ENCODE measurements at regions not wholly inside any gene's neighbourhood (a gene's known extent, or its start where the extent isn't known, plus 50 kb on each side); places are given as distances from the start of the nearest gene placed in this dataset.
A peak's percentile ranks its signal among the peaks of the same experiment; 100 is the strongest.

DNA sequence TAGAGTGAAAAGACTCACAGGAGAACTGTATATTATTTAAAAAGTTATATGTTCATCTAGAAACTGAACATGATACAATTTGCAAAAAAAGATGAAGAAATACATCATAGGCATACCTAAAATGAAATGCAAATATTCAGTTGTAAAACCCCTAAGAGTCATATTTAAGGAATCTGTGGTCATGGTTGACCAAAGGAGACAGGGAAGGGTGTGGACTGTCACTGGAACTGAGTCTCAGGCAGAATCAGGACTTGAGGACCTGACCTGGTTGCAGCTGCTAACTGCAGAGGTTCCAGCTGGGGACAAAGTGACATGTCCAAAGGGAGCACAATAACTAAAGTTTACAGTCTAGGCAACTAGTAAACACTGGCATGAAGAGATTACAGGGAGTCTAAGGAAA lies 211.3 kb upstream of the RAG2 start:
- no peak for DNase-seq (ENCODE audit: low read depth in 2 of 2)

DNA sequence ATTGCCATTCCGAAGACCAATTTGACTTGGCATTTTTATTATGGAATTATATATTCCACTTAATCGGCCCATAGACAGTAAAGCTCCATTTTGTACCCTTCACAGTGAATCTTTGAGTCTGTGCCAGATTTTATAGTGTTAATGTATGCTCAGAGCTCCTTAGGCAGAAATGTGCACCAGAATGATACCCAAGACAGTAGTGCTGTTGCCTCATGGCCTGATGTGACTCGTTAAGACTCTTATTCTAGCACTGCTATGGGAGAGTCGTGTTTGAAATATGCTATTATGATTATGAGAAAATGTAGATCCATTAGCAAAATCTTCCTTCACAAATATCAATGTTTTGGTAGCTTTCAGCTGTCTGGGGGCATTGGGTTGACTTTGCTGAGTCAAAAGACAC lies 209.8 kb upstream of the RAG2 start:
- no peak for DNase-seq (ENCODE audit: low read depth in 2 of 2)

DNA sequence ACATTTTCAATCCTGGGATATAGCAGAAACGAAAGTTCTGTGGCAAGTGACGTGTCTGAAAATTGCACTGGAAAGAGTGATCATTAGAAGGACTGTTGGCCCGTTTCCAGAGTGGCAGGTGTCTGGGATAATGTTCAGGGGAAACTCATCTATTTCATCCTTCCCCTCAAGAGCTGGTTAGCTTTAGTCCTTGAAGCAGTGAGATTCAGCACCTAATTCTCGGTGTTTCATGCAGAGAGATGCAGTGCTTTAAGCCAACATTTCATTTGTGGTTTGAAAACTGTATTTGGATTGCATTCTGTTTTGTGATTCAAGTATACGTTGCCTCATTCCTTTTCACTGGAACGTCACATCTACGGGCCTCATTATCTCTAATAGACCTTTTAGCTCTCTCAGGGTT lies 205.0 kb upstream of the RAG2 start:
- no peak for DNase-seq (ENCODE audit: low read depth in 2 of 2)

DNA sequence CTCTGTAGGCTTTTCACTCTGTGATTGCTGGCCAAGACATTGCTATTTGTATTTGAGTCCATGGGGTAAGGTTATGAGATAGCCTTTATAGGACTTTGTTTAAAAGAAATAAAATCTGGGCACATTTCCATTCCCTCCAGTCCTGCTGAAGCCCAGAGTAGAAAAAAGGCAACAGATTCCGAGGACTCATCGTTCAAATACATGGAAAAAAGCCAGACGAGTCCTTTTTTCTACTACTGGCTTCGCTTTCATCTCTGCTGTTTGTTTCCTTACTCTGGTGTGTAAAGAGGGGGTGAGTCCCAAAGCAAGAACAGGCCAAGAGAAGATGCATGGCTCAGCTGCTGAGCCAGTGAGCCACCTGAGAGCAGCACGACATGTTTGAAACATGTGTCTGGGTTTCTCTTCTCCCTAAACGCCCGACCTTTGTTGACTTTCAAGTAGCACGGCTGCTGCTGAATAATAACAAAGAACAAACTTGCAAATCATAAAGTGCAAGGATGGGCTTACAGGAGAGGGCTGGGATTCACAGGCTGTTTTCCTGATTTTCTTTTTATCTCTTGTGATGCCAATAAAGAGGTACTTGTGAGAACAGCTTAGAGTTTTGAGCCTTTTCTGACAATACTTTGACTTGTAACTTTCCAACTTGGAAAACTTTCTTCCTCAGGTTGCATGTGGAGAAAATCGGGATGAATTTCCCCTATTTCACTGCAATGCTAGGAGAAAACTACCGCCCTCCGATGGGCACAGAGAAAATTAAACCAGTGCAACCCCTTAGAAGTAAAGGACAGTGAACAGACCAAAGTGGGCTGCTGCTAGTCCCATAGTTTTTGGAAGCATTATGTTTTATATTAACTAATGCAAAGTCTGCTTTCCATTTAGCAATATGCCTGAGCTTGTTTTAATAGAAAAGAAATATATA lies 195.2 kb upstream of the RAG2 start:
- no peak for DNase-seq (ENCODE audit: low read depth in 2 of 2)

DNA sequence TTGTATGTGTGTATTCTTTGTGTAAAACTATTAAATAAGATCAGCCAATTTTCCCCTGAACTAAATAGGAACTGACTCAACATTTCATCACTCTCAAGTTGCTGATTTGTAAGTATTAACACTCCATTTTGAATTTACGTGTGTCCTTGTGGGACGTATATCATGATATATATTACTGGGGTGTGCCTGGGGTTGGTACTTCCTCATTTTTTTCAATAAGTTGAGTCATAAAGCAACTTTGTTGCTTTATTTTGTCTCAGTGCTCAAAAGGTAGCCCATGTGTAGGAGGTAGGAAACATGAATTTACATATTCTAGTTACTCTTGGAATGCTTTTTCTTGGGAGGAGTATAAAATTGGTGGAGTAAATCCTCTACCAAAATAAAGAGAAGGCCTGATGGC lies 193.9 kb upstream of the RAG2 start:
- no peak for DNase-seq (ENCODE audit: low read depth in 2 of 2)

DNA sequence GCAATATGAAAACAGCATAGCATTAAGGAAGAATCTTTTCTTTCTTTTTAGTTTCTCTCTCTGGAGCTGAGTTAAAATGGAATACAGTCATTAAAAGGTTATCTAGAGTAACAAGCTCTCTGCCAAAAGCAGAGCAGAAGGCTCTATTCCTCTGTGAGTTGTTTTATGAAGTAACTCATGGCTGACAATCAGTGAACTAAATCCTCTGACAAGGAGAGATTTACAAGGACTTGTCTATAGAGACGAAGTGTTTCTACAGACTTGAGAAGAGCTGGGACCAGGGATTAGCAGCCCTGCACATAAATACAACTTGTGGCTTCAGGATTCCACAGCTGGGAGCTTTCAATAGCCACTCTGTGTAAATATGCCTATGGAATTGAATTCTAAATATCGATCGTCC lies 192.5 kb upstream of the RAG2 start:
- no peak for DNase-seq (ENCODE audit: low read depth in 2 of 2)

DNA sequence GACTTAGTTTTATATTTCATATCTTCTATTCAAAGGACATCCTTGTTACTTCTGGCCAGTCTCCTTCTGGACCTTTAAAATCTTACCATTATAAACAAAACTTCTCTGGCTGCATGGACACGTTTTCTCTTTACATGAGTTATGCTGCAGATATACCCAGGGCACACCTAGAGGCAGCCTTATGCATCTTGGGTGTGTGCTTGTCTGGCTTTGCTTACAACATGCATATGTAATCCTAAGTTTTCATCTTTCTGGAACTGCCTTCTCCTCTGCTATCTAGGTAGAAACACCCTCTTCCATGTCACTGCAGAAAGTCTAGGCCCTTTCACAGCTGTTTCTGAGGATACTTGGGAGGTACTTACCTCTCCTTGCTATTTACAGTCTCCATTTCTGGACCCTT lies 185.8 kb upstream of the RAG2 start:
- DNase-seq (ENCODE audit: low read depth in 2 of 2) = no peak

DNA sequence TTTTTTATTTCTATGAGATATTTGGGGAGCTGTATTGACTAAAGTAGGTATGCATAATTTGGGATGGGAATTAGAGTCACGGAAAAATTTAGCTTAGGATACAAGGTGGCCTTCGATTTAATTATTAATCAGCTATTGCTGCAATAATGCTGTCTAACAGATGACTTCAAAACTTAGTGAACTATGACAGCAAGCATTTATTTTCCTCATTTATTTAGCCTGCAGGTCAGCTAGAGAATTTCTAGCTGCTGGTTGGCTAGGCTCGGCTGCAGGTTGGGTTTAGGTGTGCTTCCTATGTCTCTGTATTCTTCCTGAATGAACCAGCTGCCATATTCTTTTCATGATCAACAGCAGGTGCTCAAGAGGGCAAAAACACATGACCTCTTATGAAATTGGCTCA lies 181.8 kb upstream of the RAG2 start:
- DNase-seq (ENCODE audit: low read depth in 2 of 2) = no peak

DNA sequence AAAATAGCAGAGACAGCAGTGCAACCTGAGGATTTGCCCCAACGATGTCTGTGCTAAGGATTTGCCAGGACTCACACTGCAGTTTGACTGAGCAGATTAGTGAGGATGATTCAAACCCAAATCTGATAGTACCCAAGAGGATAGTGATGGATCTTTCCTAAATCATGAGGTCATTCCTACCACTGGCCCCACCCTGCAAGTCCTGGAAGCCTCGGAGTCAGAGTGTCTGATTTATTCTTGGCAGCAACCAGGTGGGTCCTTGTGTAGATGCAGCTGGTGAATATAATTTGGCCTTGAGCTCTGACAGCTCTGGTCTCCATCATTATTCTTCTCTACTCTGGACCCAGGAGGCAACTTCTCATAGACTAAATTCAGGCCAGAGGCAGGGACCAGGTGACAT lies 179.3 kb upstream of the RAG2 start:
- DNase-seq (ENCODE audit: low read depth in 2 of 2) = no peak

DNA sequence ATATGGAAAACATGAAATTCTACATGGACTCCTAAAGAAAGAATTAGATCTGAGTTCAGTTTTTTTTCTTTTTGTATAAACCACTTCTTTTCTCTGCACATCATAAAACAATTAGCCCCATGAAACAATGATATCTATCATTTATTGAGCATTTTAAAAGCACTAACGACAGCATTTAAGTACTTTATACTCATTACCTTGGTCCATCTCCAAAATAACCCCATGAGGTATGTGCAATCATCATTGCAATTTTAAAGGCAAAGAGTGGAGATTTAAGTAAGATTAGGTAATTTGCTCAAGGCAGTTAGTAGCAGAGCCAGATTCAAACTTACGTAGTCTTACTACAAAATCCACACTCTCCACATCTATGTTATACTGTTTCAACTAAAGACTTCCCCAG lies 177.7 kb upstream of the RAG2 start:
- no peak for DNase-seq (ENCODE audit: low read depth in 2 of 2)

DNA sequence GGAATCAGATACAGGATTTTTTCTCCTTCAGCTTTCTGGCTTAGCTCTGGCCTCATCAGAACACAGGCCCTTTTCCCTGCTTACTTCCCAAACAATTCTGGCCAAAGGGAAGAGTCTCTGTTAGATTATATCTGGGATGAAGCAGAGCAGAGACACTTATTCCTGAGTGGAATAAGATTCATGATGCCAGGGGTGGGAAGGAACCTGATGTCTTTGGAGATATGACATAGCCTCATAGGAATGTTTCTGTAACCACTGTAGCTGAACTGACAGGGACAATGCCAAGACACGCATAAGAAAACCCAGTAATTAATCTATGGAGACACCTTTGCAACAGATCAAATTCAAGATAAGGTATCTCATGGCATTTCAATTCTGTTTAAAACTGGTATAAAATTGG lies 177.1 kb upstream of the RAG2 start:
- DNase-seq (ENCODE audit: low read depth in 2 of 2) = no peak

DNA sequence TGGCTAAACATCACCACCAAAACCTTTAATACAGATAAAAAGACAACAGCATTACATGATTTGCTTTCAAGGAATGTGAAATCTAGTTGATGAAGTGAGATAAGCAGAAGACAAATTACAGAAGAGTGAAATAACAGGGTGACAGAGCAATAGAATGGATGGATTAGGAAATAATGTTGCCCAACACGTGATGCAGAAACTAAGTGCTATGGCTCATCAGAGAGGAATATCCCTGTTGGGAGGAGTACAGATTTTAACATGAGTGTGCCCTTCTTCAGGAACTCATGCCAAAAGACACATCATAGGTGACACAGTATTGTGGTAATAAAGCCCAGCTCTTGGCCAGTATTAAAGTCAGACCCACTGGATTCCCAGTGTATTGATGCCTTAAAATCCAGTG lies 176.6 kb upstream of the RAG2 start:
- no peak for DNase-seq (ENCODE audit: low read depth in 2 of 2)

DNA sequence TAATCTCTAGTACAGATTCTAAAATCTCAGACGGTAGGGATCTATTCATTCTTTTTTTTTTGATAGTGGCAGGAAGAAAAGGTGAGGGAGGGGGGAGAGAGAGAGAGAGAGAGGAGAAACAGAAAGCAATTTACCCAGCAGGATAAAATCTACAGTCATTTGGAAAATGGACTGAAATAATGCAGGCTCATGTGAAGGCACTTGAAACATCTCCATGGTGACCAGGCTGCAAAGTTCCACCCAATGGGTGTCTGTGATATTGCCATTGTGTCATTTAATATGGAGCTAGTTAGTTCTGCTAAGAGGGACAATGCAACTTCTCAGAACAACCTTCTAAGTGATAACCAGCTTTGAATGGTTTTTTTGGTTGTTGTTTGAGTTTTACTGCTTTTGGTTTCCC lies 165.2 kb upstream of the RAG2 start:
- DNase-seq (ENCODE audit: low read depth in 2 of 2) = no peak

DNA sequence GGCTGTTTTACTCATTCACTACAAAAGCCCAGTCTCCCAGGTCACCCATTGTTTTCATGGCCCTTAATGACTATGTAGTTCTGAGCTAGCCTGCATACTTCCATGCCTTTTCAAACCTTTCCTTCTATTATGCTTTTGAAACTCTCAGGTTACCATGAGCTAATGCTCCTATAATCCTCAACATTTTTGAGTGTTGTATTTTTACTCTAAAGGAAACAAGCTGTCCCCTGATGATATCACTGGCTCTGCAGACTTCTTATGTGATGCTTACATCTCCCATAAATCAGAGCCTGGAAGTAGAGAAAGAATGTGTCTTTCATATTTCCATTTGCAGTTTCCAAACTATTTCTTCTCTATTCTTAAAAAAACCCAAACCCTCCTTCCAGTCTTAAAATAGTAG lies 159.0 kb upstream of the RAG2 start:
- no peak for DNase-seq (ENCODE audit: low read depth in 2 of 2)

DNA sequence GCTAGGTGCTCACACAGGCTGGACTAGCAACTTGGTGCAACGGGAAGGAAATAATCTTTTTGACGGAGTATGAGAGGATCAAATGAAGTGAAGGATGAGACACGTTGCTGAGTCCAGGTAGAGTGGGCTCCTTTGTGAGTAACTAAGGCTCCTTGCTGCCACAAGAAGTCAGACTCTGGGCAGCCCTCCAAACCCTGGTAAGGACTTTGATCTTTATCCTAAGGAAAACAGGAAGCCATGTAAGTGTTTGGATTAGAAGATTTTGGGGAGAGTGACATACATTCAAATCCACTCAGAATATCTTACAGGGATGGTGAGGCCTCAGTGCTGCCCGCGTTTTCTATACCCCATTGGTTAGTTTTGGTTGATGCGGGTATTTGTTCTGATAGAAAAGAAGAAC lies 155.9 kb upstream of the RAG2 start:
- DNase-seq (ENCODE audit: low read depth in 2 of 2) = no peak

DNA sequence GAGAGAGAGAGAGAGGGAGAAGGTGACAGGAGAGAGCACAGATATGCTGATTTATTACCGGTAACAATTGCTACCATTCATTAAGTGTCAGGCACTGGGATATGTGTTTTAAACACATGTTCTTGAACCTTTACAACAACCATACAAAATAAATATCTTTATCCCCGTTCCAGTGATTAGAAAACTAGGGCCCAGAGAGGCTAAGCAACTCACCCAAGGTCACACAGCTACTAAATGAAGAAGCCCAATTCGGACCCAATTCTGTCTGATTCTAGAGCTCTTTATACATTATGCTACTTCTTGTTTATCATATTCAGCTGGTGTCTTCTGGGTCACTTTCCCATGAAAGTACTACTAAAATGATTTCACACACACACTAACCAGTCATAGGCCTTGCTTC lies 154.0 kb upstream of the RAG2 start:
- no peak for DNase-seq (ENCODE audit: low read depth in 2 of 2)

DNA sequence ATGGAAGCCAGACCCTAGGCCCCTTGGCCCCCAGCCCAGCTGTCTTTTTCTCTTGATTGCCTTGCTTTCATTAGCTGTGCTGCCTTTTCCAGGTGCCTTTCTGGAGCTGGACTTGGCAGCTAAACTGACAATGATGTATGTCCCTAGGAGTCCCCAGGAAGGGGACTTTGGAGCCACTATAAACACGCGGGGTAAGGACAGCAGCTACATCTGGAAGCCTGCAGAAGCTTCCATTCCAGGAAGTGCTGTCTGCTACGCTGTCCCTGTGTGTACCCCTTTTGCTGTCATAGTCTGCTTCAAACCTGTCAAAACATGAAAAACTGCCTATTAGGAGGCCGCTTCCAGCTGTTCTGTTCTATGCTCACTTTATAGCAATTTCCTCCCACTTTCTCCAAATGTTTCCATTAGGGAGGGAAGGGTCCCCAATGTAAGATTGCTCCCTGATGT lies 153.3 kb upstream of the RAG2 start:
- no peak for DNase-seq (ENCODE audit: low read depth in 2 of 2)

DNA sequence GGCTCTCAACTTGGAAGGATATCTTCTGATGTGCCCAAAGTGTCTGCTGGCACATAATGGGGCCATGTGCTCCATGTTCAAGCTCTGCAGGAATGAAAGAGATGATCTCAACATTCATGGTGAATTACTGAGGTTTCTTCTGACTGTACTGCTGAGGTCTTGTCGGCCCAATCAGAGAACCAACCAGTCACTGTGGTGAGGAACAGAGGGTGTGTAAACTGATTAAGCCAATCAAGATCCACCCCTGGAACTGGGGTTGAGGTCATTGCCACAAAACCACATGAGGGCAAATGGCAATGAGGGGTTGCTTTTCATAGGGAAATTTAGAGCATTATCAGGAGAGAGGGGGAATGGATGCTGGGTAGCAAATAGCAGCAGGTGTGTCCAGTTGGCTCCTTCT lies 152.3 kb upstream of the RAG2 start:
- DNase-seq (ENCODE audit: low read depth in 2 of 2) = no peak

DNA sequence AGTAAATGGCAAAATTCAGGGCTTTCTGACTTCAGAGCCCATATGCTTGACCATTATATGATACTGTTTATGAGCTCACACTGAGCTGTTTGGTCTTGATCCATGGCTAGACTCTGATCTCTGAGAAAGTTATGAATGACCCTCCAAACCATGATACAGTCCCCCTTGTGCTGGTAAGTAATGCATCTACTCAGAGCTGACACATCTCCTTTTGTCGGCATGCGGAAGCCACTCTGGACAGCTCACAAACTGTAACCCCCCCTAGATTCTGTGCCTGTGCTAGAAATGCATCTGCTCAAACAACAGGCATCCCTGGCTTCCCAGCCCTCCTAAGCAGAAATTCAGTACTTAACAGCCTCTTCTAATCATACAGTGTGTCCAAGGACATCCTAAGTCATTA lies 150.8 kb upstream of the RAG2 start:
- DNase-seq (ENCODE audit: low read depth in 2 of 2) = no peak

DNA sequence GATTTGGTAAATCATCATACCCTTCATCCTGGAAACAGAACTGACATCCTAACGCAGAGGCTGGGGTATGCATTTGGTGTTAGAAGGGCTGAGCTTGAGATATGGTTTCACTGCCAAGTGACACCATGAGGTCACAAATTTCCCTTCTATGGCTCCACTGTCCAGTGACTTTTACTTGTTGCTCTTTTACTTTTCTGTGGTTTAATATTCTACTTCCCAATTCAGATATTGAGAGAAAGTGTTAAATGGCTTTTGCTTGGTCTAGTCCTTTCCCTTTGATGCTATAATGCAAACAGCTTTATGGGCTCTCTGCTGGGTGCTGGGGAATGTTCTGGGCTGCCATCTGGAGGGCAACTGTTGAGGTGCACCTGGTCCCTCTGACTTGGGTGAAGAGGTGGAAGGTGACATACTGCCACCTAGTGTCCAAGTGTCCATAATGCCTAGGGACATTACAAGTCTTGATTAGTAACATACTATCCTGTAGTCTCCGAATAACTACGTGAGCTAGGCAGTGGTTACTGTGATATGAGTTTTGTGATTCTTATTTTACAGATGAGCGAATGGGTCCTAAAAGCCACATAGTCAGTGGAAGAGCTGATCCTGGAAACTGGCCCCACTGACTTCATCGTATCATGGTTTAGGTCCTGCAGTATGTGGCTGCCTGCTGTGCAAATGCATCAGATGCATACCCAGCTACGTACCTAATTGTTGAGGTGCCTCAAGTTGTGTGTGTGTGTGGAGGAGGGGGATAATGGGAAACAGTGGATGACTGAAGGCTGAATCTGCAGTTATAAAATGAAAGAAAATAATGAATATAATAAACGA lies 149.1 kb upstream of the RAG2 start:
- peak; percentile 84 to 92 for DNase-seq (ENCODE audit: low read depth in 2 of 2)

DNA sequence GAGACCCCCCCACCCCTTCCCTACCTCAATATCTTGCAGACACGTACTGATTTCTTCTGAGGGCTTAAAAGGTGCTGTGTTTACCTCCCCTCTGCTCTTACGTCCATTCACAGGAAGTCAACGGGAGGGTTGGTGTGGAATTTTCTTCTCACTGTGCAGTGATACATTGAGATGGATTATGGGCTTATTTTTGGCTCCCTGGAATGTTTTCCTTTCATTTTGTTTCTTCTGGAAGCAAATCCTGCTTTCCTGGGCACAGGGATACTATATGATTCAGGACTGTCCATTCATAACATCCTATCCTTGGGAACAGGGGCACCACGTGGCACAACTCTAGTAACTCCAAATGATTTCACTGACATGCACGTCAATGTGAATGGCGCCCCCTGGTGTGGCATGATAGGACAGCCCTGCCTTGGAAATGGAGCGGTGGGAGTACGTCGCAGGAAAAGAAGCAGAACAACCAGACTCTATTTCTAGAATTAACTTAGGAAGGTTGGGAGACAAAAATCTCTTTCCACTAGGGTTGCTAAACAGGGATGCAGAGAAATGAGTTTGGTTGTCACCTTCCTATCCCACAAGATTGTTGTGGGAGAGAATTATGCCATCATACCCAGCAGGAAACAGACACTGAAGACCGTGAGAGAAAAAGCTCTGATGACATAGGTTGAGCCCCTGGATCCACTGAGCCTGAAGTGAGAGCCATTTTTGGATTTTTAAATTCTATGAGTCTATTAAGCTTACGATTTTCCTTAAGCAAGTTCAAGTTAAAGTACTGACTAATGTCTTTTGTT lies 146.5 kb upstream of the RAG2 start:
- DNase-seq (ENCODE audit: low read depth in 2 of 2) = peak; percentile 40 to 75

DNA sequence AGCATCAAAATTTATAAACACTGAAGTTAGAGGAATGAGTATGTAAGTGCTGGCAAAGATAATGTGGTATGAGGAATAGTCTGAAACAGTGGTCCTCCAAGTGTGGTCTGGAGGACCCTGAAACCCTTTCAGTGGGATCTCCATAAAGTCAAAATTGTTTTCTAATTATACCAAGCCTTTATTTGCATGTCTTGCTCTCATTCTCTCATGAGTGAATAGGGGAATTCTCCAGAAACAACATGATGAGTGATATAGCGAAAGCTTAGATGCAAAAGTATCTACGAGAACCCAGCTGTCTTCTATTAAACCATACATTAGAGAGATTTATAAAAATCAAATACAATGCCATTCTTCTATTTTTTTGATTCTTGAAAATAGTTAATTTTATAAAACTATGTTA lies 145.0 kb upstream of the RAG2 start:
- no peak for DNase-seq (ENCODE audit: low read depth in 2 of 2)

Data from dermis microvascular lymphatic vessel endothelial cell (primary cell).